Lower leg skin (tissue), 3 donors: ENCODE measurements at regions not wholly inside any gene's neighbourhood (a gene's known extent, or its start where the extent isn't known, plus 50 kb on each side); places are given as distances from the start of the nearest gene placed in this dataset.

Experiments used
- POLR2A ChIP-seq, 2 donors: fragments of 450-650 bp; IDR thresholded peaks; one replicate each; pipeline ENCODE4 v1.6.1; 2016 to 2017; ENCODE audit warnings: antibody characterized with exemption in 2 of 2, mild to moderate bottlenecking in 1 of 2, moderate library complexity in 1 of 2
- TF ChIP-seq, protein P1 (sequence below), 3 donors: fragments of 450-650 bp; IDR thresholded peaks; one replicate each; pipeline ENCODE4 v1.5.1; 2016; ENCODE audit warnings: antibody characterized with exemption in 3 of 3, mild to moderate bottlenecking in 3 of 3, moderate library complexity in 2 of 3

GRCh38 chr2:121051311-121051710, 233.7 kb downstream of the TFCP2L1 start:
- TF ChIP-seq, protein P1, sequence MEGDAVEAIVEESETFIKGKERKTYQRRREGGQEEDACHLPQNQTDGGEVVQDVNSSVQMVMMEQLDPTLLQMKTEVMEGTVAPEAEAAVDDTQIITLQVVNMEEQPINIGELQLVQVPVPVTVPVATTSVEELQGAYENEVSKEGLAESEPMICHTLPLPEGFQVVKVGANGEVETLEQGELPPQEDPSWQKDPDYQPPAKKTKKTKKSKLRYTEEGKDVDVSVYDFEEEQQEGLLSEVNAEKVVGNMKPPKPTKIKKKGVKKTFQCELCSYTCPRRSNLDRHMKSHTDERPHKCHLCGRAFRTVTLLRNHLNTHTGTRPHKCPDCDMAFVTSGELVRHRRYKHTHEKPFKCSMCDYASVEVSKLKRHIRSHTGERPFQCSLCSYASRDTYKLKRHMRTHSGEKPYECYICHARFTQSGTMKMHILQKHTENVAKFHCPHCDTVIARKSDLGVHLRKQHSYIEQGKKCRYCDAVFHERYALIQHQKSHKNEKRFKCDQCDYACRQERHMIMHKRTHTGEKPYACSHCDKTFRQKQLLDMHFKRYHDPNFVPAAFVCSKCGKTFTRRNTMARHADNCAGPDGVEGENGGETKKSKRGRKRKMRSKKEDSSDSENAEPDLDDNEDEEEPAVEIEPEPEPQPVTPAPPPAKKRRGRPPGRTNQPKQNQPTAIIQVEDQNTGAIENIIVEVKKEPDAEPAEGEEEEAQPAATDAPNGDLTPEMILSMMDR (IDR thresholded peaks at IDR 0.05): no peak
- no peak for TF ChIP-seq POLR2A (IDR thresholded peaks at IDR 0.05)
